GM18951 (cell line): ENCODE measurements at regions not wholly inside any gene's neighbourhood (a gene's known extent, or its start where the extent isn't known, plus 50 kb on each side); places are given as distances from the start of the nearest gene placed in this dataset.
"Not testable (repeated sequence)": the region's sequence is repeated elsewhere in the genome, so short reads cannot be mapped to it uniquely, and the experiment has no call there.

Experiments
- POLR2A ChIP-seq: IDR thresholded peaks from 4 replicates; pipeline ENCODE4 v1.6.1; 2011; ENCODE audit warnings: mild to moderate bottlenecking; ENCODE audit not compliant: insufficient read length, insufficient read depth; ENCODE audit errors: extremely low read depth
- in situ Hi-C: fragments of 300-500 bp; cut with MboI; formaldehyde crosslinking; loops from one replicate; pipeline ENCODE4 v1.12.0; 2022; ENCODE audit warnings: low sequenced_read_pairs, mixed read lengths, inconsistent platforms; ENCODE audit not compliant: unreplicated experiment

DNA sequence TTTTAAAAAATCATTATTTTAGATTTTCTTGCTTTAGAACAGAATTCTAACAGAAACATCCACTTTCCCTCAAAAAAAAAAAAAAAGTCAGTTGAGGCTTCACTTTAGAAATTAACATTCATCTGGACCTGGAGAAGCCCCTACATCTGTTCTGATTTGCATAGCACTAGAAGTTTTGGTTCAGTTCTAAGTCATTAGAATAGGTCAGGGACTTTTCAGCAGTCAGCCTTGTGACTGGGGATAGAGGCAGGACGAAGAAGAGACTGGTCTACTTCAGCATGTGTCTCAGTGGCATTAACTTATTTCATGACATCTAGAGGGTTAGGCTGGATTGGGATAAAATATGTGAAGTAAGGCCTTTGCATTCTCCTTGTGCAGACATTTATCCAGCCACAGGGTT, 215.8 kb upstream of the DAB2 start:
- in situ Hi-C loops = no loop called here
- no peak for TF ChIP-seq POLR2A

DNA sequence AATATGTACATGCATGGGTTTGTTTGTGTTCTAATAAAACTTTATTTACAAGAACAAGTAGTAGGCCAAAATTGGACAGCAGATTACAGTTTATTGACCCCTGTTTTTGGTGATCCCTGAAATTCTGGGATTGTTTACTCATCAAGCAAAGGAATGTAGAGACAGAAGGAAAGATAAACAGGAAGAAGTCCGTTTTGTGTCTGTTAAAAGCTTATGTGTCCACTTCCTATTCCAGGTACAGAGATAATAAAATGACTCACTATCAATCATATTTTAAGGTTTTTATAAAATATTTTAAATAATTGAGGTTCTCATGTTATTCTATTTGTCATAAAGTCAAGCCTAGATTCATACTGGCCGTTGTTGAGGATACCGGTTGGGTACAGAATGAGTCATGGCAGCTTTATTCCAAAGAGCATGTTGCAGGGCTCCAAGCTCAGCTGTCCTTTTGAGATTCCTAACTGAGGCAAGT, 214.9 kb upstream of the DAB2 start:
- in situ Hi-C loops = no loop called here
- no peak for TF ChIP-seq POLR2A

DNA sequence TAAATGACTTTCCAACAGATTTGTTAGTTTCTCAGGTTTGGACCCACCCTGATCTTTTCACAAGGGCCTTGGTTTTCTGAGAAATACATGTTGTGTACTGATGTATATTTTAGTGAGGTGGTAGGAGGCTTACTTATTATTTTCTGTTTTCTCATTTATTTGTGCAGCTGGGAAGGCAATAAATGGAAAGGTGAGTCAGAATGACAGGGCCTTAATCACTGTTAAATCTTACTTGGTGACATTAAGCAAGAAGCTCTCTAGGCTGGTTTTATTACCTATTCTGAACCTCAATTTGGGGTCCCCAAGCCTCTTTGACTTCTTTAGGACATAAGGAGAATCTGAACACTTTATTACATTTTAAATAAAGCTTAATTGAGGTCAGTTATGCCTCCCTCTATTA, 214.0 kb upstream of the DAB2 start:
- in situ Hi-C loops = no loop called here
- no peak for TF ChIP-seq POLR2A

DNA sequence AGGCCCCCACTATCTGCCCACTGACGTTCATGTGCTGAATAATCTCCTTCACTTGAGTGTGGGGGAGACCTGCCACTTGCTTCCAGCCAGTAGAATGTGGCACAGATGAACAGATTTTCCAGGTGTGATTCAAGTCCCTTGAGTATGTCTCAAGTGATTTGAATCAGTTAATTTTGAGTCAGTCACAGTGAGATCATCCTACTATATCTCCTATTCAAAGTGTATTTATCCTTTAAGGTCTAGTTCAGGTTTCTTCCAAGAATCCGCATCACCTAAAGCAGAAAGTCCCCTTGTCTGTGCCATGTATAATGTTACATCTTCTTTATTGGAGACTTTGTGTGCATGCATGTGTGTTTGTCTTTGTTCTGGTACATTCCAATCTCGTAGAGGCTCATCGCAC, 208.3 kb upstream of the DAB2 start:
- no peak for TF ChIP-seq POLR2A
- in situ Hi-C loops = no loop called here

DNA sequence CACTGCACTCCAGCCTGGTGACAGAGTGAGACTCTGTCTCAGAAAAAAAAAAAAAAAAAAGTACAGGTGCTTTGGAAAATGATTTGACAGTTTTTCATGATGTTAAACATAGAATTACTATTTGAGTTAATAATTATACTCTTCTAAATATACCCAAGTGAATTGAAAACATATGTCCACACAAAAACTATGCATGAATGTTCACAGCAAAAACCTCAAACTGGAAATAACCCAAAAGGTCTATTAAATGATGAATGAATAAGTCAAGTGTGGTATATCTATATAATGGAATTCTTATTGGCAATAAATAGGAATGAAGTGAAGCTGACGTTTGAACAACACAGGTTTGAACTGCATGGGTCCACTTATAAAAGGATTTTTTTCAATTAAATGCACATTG, 207.2 kb upstream of the DAB2 start:
- in situ Hi-C loops = no loop called here
- TF ChIP-seq POLR2A = no peak

DNA sequence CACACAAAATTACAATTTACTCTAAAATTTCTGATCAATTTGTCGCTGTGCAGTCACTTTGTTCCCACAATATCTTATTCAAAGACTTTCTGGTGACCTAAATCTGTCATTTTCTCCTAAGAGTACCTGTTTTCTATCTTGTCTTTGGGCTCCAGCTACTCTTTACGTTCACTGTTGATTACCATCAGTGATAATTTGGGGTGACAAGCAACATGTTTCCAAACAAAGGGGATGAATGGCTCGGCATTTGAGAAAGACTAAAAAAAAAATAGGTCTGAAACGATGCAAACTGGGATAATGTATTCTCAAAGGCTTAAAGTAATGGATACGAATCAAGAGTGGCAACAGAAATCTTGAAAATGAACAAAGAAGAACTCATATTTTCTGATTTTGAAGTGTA, 205.2 kb upstream of the DAB2 start:
- in situ Hi-C loops = no loop called here

DNA sequence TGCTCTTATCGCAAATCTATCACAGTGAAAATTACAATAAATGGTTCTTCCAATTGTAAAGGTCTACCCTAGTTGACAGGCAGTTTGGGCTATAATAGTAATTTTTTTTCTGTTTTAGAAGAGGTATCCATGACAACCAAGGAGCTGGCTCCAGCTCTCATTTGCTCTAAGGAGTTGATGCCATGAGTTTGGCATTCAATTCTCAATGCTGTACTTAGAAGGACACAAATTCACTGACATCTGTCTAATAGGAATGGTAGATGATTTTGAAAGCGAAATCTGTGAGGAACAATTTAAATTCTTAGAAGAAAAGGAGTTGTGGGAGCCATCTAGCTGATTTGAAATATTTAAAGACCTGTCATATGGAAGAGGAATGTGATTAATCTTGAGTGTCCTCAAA, 203.6 kb upstream of the DAB2 start:
- in situ Hi-C loops = no loop called here

More for the DNA sequence above, 205.2 kb upstream of the DAB2 start:
- no peak for TF ChIP-seq POLR2A

DNA sequence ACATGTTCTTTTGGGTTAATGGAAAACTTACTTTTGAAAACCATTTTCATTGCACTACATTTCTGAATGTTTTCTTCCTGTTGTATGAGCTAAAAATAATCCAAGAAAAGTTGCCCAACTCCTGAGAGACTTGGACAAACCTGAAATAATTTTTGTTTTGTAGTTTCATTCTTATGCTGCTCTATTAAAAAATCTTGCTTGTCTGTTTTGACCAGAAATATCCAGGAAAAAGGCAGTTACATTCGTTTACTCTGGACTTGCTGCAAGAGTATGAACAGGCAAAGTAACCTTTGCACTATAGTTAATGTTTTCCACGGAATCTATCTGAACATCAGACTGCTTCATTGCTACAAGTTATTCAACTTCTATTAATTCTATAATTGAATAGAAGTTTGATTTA, 200.1 kb upstream of the DAB2 start:
- in situ Hi-C loops = no loop called here
- TF ChIP-seq POLR2A = no peak

More for the DNA sequence above, 203.6 kb upstream of the DAB2 start:
- TF ChIP-seq POLR2A = no peak

DNA sequence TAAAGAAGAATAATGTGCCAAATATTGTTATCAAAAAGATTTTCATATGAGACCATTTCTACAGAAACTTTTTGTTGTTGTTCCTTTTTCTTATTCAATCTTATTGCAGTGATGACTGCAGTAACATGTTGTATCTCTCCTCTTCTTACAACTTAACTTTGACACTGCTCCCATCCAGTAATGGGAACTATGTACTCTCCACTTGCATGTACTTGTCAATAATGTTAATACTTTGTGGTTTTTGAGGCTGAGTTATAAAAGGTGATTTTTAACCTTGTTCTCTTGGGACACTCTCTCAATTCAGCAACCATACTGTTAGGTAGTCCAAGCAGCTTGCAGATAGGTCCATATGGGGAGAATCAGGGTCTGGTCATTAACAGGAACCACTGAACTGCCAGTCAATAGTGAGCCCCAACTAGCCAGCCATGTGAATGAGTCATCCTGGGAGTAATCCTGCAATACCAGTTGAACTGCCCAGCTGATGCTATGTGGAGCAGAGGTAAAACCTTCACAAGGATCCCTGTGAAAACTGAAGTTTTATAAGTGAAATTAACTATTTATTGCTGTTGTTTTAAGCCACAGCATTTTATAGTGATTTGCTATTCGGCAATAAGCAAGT, 199.6 kb upstream of the DAB2 start:
- no peak for TF ChIP-seq POLR2A
- in situ Hi-C loops = no loop called here

DNA sequence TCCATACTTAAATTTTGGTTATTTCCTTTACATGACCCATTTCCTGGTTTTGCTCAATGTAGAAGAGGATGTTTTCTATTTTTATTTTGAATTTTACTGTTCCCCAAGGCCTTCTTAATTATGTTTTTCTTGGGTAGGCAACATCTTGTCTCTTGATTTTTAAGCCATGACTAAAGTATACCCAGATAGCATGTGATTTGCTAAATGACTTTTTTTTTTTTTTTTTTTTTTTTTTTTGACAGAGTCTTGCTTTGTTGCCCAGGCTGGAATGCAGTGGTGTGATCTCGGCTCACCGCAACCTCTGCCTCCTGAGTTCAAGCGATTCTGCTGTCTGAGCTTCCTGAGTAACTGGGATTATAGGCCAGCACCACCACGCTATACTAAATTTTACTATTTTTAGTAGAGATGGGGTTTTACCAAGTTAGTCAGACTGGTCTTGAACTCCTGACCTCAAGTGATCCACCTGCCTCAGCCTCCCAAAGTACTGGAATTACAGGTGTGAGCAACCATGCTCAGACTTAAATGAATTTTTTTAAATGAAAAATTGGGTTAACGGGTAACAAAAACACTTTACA, 198.6 kb upstream of the DAB2 start:
- in situ Hi-C loops = no loop called here
- TF ChIP-seq POLR2A = no peak

DNA sequence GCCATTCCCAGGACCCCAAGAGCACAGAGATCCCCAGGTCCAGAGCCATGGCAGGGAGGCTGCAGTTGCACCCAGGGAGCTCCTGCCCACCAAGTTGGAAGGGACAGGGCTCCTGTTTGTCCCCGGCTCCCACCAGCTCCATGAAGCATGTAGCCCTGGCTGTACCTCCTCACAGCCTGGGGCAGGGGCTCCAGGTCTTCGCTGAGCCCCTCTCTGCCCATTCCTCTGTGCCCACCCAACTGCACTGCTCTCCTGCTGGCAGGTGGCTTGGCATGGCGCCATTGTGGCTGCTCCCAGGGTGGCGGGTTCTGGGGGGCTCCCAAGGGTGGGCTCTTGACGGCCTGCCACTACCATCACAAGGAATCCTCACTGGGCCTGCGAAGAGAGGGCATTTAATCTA, 197.5 kb upstream of the DAB2 start:
- in situ Hi-C loops = no loop called here
- TF ChIP-seq POLR2A = no peak

DNA sequence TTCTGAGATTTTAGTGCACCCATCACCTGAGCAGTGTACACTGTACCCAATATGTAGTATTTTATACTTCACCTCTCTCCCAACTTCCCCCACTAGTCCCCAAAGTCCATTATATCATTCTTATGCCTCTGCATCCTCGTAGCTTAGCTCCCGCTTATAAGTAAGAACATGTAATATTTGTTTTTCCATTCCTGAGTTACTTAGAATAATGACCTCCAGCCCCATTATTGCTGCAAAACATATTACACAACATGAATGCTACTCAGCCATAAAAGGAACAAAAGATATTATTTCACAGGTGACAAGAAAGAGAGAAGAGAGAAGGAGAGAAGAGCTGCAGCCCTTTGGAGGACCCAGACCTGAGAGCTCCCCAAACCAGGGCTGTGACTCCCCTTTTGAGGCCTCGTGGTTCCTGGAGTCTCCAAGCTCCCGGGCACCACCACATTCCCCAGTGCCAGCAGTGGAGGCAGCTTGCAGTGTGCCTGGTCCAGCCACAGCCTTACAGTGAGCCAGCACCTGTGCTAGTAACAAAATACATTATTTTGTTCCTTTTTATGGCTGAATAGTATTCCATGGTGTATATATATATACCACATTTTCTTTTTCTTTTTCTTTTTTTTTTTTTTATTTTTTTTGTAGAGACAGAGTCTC, 194.5 kb upstream of the DAB2 start:
- no peak for TF ChIP-seq POLR2A
- in situ Hi-C loops = no loop called here

DNA sequence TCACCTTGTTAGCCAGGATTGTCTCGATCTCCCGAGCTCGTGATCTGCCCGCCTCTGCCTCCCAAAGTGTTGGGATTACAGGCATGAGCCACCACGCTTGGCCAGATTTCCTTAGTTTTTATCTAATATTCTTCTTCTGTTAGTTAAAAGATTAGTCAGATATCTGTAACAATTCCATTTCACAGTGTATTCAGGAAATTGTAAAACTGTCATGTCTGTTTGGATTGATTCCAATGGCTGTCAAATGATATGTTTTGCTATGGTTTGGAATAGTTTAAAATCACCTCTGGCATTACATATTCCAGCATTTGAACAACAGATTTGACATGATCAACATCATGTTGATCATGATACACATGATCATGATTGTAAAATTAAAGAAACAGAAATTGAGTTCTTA, 193.6 kb upstream of the DAB2 start:
- no peak for TF ChIP-seq POLR2A
- in situ Hi-C loops = no loop called here

DNA sequence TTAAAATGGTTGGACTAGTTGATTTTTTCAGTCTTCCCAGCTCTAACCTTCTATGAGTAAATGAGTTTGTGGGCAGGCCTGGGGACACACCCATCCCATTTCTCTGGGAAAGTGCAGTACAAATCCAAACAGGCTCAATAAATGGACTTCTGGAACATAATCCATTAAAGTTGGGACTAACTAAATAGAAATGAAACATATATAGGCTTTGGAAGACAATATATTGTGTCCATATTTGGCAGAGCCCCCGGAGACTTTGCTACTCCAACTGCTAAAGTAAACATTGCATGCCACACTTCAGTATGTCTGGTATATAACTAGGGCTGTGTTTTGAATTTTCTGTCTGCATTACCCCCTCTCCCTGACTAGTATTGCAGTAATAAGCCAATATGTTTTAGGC, 191.4 kb upstream of the DAB2 start:
- TF ChIP-seq POLR2A = no peak
- in situ Hi-C loops = no loop called here

DNA sequence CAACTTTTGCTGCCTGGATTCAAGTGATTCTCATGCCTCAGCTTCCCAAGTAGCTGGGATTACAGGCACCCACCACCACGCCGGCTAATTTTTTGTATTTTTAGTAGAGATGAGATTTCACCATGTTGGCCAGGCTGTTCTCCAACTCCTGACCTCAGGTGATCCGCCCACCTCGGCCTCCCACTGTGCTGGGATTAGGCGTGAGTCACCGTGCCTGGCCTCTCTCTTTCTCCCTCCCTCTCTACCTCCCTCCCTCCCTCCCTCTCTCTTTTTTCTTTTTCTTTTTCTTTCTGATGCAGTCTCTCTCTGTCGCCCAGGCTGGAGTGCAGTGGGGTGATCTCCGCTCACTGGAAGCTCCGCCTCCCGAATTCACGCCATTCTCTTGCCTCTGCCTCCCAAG, 186.3 kb upstream of the DAB2 start:
- in situ Hi-C loops = not testable (repeated sequence)
